GM12875 (cell line): ENCODE measurements at regions not wholly inside any gene's neighbourhood (a gene's known extent, or its start where the extent isn't known, plus 50 kb on each side); places are given as distances from the start of the nearest gene placed in this dataset.

Experiments used
- H3K4me3 ChIP-seq: one replicate; pipeline ENCODE4 v1.5.1; 2011; ENCODE audit warnings: low read depth, low read length, control low read depth
- TF ChIP-seq, protein P1 (sequence below): IDR thresholded peaks from 2 replicates; pipeline ENCODE4 v1.5.1; 2011; ENCODE audit warnings: low read depth, mild to moderate bottlenecking, control low read depth, inconsistent platforms, low read length, moderate library complexity, borderline replicate concordance; ENCODE audit not compliant: insufficient read depth

DNA sequence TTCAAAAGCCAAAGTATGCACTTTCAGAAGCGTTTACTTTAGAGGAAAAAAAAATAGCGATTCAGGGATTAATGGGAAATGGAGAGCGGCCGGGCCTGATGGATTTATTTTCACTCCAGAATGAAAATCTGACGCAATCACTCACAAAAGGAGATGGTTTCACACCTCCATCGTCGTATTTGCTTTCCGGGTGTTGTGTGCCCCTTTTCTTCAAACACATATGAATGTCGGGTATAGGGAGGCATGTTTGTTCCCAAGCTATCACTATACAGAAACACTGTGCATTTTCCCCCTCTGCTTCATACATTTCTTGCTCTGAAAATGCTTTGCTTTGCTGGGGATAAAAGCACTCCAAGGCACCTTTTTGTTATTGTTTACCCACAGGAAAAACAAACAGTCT, 562.2 kb upstream of the ZFHX3 start:
- TF ChIP-seq, protein P1, sequence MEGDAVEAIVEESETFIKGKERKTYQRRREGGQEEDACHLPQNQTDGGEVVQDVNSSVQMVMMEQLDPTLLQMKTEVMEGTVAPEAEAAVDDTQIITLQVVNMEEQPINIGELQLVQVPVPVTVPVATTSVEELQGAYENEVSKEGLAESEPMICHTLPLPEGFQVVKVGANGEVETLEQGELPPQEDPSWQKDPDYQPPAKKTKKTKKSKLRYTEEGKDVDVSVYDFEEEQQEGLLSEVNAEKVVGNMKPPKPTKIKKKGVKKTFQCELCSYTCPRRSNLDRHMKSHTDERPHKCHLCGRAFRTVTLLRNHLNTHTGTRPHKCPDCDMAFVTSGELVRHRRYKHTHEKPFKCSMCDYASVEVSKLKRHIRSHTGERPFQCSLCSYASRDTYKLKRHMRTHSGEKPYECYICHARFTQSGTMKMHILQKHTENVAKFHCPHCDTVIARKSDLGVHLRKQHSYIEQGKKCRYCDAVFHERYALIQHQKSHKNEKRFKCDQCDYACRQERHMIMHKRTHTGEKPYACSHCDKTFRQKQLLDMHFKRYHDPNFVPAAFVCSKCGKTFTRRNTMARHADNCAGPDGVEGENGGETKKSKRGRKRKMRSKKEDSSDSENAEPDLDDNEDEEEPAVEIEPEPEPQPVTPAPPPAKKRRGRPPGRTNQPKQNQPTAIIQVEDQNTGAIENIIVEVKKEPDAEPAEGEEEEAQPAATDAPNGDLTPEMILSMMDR = no peak
- no peak overlapping the region for H3K4me3 ChIP-seq

DNA sequence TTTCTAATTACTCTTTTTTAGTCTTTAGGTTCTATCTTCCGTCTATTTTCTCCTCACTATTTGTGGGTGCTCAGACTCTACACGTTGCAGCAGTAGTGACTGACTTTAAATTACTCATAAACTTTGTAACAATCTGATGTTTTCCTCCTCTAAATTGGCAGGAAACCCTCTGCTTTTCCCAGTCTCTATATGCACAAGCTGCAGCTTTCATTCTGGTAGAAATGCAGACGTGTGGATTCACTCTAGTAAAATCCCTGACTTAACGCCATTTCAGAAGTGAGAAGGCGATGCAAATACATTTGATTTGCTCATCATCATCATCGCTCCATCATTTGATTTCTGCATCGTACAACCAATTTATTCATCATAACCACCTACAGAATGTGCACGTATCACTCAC, 561.0 kb upstream of the ZFHX3 start:
- TF ChIP-seq, protein P1 = no peak
- no peak overlapping the region for H3K4me3 ChIP-seq

DNA sequence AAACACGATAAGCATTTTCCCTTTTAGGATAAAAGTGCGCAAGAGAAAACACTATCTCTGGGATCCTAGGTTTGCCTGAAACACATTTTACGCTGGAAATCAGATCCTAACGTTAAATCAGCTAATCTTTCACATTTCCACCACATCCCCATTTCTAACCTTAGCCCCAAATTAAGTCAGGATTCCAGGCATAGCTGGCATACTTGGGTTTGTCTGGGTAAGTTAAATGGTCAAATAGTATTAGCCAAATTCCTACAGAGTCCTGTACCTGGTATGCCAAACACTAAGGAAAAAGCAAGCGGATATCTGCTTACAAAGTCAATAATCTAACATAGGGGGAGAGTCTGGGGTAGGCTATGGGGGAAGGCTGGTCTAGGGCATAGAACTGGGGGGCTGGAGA, 557.4 kb upstream of the ZFHX3 start:
- TF ChIP-seq, protein P1 = no peak
- no peak overlapping the region for H3K4me3 ChIP-seq

DNA sequence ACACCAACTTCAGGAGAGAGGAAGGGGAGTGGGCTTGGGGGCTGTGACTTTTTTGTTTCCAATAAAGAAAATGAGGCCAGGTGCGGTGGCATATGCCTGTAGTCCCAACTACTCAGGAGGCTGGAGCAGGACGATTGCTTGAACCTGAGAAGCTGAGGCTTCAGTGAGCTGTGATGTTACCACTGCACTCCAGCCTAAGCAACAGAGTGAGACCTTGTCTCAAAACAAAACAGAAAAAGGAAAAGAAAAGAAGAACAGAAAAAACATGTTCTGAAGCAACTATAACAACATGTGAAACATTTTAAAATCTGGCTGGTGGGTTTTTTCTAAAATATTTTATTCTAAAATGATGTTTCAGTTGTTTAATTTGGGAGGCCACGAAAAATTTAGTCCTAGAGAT, 554.0 kb upstream of the ZFHX3 start:
- TF ChIP-seq, protein P1 = no peak
- peak overlapping the region; percentile 1 for H3K4me3 ChIP-seq

DNA sequence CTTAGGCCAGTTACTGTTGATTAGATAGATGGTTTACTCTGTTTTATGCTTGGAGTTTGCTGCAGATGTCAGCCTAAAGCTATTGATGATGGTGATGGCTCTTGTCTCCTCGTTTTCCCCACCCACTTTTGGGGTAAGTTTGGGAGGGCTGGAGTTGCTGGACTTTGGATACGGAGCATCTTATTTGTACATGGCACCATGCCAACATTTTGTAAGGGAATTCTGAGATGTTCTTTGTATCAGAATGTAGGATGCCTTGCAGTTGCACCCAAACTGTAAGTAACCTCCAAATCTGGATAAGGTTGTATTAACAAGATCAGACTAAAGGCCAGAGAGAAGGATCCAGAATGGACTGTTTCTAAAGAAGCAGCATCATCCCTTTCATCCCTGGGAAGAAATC, 551.9 kb upstream of the ZFHX3 start:
- TF ChIP-seq, protein P1 = no peak
- H3K4me3 ChIP-seq = no peak overlapping the region

DNA sequence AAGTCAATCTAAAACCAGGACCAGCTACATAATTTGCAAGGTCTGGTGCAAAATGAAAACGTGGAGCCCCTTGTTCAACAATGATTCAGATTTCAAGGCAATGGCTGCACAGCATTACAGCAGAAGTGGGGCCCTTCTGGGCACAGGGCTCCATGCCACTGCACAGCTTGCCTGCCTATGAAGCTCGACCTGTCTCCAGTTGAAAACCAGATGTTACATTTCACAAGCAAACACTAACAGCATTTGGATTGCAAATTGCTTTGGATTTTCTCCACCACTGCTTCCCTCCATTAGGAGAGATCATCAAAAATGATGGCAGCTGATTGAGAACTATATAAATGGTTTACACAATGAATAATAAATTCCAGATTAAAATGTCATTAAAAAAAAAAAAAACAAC, 551.4 kb upstream of the ZFHX3 start:
- no peak overlapping the region for H3K4me3 ChIP-seq
- TF ChIP-seq, protein P1 = no peak

DNA sequence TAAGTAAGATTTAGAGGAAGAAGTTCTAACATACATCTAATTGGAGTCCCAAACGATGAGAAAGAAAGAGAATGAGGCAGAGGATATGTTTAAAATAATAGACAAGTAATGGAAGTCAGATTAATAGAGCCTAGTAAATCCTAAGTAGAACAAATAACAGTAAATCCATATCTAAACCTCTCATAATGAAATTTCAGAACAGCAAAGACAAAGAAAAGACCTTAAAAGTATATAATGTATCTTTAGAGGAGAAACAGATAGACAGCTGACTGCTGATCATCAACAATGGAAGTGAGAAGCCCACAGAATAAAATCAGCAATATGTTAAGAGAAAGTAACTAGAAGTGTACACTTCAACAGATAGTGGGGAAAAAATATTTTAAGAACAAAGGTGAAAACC, 536.2 kb upstream of the ZFHX3 start:
- H3K4me3 ChIP-seq = no peak overlapping the region
- TF ChIP-seq, protein P1 = no peak
